Stimulated activated CD4-positive, alpha-beta T cell treated with anti-CD3 and anti-CD28 coated beads, TNF-alpha, amount 100 ng/mL, for 48 hours (primary cell): ENCODE measurements at regions not wholly inside any gene's neighbourhood (a gene's known extent, or its start where the extent isn't known, plus 50 kb on each side); places are given as distances from the start of the nearest gene placed in this dataset.

Experiments used
- DNase-seq, 3 donors: peaks; one replicate each; pipeline ENCODE4 v3.0.0-alpha.2; 2020; ENCODE audit warnings: low read depth in 3 of 3

DNA sequence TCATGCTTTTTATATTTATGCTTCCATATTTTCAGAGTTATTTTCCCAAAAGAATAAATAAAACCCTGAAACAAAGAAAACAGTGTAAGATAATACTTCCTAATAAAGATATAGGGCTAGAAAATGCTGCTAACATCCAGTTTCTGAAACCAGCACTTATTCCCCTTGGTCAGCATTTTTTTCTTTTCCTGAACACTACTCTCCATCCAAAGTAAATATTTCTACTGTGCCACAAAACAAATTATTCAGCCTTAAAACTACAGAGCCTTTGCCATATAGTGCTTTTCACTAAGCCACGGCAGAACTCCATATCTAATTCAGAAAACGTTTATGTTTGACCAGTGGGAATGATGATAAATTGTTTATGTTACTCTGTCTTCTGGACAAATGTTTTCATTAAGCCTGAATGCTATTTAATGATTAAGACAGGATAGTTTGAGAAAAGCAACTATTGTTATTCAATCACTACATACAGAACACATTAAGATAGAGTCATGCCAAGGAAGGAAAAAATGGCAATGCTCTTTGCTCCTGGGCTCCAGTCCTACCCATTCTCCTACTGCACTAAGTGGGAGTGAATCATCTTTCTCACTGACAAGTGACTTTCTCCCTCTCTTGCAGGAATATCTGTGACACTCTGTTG lies 723.9 kb downstream of the FAT4 start:
- DNase-seq: no peak

DNA sequence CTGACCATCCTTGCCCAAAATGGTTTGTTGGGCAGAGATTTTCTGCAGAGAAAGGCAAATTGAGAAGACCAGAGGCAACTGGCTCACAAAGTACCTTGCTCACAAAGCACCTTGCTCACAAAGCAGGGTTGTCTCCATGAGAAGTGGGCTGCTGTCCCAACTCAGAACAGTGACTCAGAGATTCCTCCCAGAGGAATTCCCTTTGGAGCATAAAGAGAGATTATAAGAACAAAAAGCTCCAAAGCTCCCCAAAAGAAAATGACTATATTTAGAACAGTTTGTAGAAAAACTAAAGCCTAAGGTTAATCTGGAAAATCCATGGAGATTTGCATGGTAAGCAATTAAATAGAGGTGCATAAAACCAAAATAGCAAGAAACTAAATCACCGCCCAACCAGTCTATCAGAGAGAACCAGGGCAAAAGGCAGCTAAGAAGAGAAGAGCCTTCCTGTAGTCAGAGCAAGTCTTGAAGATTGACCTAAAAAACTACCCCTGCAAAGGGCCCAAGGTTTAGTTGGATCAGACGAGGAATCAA lies 731.4 kb downstream of the FAT4 start:
- no peak for DNase-seq

DNA sequence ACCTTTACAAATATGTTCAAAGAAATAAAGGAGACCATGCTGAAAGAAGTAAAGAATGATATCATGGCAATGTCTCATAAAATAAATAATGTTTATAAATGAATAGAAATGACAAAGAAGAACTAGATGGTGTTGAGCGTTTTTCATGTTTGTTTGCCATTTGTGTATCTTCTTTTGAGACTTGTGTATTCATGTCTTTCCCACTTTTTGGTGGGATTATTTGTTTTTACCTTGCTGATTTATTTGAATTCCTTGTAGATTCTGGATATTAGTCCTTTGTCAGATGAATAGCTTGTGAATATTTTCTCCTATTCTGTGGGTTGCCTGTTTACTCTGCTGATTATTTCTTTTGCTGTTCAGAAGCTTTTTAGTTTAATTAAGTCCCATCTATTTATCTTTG lies 732.4 kb downstream of the FAT4 start:
- DNase-seq: no peak

GRCh38 chr4:126051689-126052424 lies 737.1 kb downstream of the FAT4 start:
- no peak for DNase-seq

DNA sequence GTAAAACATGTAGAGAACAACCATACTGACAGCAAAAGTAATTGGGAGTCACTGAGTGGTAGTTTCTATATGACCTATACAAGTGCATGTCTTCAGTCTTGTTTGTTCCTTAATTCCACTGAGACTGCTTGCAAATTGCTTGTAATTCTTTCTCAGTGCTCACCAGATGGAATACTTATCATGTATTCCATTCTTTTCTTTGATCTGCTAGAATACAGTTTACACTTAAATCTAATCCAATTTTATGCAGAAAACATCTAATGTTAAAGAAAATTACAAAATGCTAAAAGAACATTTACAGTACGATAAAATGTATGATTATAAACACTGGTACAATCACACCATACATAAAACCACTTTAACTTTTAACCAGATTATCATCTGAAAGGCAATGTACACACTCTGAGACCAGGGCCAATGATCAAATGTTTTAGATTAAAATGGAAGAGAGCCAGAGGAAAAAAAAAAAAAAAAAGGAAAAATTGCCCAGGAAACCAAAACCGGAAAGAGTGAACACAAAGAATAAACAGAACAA lies 741.4 kb downstream of the FAT4 start:
- no peak for DNase-seq

DNA sequence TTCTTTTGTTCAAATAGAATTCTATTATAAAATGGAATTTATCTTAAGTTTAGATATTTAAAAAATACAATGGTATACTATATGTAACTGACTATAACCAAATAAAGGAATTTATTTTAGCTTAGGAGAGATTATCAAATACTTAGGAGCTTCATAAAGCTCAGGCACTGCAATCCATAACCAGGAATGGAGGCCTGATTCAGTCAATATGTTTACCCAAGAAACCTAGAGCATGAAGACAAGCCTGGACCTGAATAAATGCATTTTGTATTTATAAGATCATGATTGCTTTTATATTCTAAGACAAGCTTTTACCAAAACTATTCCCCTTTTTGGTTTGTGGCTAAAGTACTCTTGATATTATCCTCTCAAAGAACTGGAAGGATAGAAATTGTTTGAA lies 742.6 kb downstream of the FAT4 start:
- no peak for DNase-seq

- DNase-seq: no peak
Observed at GRCh38 chr4:126058596-126058995, 743.8 kb downstream of the FAT4 start.

- no peak for DNase-seq
Observed at GRCh38 chr4:126061655-126062054, 746.9 kb downstream of the FAT4 start.

DNA sequence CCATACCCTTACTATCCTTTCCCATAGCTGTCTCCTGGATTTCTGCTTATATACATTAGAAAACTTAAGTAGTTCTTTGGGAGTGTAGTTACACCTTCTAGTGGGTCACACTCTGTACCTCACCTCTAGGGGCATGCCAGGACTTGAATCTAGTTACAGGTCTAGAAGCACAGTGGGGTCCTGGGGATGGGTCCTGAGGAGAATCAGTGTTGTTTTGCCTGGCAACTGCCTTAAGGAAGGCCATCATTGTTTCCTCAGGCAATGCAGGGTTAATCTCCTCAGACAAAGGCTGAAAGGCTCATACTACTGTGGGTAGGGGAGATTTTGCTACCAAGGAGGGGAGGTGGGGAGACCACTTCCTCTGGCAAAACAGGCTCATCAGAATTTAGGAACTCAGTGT lies 750.3 kb downstream of the FAT4 start:
- DNase-seq: no peak

DNA sequence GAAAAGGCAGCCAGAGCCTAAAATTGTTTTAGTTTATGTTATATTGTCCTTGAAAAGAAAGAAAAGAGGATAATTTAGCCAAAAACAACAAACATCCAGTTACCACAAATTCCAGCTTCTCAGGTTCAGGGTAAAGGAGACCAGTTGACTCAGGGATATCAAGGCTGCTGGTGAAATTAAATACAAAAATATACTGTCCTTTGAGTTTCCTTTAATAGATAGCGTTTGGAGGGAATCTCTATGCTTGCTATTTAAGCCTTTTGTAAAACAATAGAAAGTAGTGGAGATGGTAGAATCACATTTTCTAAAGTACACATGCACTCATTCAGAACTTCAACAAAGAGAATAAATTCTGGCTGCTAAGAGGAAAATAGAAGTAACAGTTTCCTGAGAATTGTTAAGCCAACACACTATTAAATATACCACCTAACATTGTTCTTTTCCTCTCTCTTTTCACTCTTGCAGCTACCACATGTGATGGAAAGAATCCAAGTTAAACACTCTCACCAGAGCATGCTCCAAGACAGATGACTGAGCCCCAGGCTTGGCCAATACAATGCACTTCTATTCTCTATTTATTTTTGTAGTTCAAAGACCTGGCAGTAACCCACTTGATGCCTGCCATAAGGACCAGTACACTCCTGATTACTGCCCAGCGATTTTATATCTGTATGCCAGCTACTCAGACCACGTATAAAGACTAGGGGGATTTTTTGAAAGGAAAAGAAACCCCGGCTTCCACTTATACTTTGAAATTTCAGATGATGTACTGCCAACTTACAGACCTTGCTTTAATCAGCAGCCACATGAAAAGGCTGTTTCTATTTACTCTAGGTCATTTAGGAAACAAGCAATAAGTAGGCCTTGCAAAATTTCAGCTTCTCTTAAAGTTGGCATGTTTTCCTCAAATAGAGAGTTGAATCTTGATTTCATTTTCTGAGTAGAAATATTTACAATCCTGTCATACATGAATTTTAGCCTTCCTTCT lies 756.9 kb downstream of the FAT4 start:
- no peak for DNase-seq

DNA sequence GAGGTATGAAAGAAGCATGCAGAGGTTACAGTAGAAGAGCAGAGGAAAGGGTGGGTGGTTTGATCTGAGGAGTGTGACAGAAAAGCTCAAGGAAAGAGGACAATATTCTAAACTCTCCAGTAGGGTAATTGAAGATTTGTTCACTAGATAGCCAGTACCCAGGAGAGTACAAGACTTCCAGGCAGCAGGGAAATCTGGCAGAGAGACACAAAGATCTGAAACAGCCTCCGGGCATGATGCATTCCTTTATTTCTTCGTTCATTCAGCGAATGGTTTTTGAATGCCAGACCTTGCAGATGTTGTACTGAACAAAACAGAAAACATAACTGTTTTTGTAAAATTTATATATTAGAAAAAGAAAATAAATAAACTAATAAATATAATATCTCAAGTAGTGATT lies 766.6 kb downstream of the FAT4 start:
- DNase-seq: no peak

- no peak for DNase-seq
Observed at GRCh38 chr4:126086041-126086440, 771.3 kb downstream of the FAT4 start.

DNA sequence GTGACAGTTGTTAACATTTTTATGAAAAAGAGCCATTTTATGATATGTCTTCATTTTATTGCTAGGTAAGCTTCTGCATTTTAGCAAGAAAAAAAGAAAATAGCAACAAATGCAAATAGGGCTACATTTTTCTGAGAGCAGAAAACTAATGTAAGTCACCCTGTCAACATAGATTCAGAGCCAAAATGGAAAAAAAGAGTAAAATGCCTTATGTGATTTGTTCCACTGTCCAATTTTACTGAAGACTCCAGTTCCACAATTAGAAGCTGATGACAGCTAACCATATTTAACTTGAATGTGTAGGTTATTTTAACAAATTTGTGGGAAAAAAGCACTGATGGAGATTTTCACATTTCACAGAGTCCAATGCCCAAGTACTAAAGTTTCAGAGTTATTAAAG lies 772.3 kb downstream of the FAT4 start:
- DNase-seq: no peak

DNA sequence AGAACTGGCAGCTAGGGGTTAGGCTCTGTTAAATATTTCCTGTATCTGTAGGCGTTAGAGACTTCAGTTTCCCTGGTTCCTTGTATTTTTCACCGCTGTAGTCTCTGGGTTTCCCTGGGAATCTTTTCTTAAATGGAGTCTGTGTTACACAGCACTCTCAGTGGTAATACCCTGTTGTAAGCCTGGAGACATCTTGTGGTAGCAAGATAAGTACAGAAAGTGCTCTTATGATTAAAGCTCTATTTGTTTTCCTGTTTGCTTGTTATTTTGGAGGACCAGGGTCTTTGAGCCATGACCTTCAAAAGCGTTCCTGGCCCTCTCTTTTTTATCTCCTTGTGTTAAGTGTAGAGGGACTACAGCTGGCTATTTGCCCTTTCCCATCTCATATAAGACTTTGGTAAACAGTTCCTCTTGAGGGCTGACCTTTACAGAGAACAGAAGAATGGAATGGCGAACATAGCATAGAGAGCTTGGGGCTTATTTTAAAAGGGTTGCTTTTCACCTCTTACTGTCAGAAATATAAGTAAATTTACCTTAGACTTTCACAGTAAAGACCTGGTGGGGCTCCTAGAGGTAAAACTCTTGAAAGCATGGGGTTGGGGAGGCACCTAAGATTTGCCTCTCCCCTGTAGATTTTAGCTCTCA lies 782.5 kb downstream of the FAT4 start:
- no peak for DNase-seq

- no peak for DNase-seq
Observed at GRCh38 chr4:126106658-126107057, 791.9 kb downstream of the FAT4 start.

GRCh38 chr4:126109836-126110235 lies 795.1 kb downstream of the FAT4 start:
- no peak for DNase-seq

GRCh38 chr4:126113058-126113457 lies 798.3 kb downstream of the FAT4 start:
- no peak for DNase-seq

- DNase-seq: no peak
Observed at GRCh38 chr4:126123611-126124325, 809.0 kb downstream of the FAT4 start.

DNA sequence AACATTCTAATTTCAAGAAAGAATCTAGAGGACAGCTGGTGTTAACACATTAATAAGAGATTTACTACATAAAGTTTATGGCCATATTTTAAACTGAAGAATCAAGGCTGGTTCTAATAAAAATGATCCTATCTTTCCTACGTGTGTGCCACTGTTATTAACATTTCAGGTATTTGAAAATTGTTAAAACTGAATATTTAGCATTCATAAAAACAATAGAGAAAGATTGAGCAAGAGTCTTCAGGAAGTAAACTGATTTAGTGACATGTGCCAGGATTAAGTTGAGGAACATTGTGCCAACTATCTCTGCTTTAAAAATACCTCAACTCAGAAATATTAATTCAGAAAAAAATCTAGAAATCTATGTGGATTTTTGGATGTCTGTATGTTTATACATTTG lies 810.1 kb downstream of the FAT4 start:
- DNase-seq: no peak

- no peak for DNase-seq
Observed at GRCh38 chr4:126130215-126130614, 815.5 kb downstream of the FAT4 start.
